Lower leg skin (tissue), 3 donors: ENCODE measurements at regions not wholly inside any gene's neighbourhood (a gene's known extent, or its start where the extent isn't known, plus 50 kb on each side); places are given as distances from the start of the nearest gene placed in this dataset.

Source experiments
- CTCF ChIP-seq, 3 donors: fragments of 450-650 bp; IDR thresholded peaks; one replicate each; pipeline ENCODE4 v1.5.1; 2016; ENCODE audit warnings: antibody characterized with exemption in 3 of 3, mild to moderate bottlenecking in 3 of 3, moderate library complexity in 2 of 3
- POLR2A ChIP-seq, 2 donors: fragments of 450-650 bp; IDR thresholded peaks; one replicate each; pipeline ENCODE4 v1.6.1; 2016 to 2017; ENCODE audit warnings: antibody characterized with exemption in 2 of 2, mild to moderate bottlenecking in 1 of 2, moderate library complexity in 1 of 2

DNA sequence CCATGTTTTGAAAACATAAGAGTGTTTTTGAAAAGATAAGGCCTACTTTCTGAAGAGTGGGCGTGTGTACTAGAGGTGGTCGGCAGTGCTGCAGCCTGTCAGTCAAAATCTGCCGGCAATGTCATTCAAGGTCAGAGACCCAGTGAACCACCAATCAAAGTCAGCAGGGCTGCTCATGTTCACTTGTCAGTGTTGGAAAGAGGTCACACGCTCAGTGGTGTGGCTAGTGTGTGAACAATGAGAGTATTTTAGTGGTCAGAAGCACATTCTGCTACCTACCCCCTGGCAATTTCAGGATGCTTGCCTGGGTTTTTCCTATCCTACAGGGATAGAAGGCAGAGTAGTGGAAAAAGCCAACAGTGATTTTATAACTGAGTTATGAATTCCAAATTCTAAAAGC, 278.5 kb upstream of the ONECUT1 start:
- TF ChIP-seq CTCF (IDR thresholded peaks at IDR 0.05) (no peak), POLR2A (IDR thresholded peaks at IDR 0.05) (no peak)
